H1 (cell line): ENCODE measurements at regions not wholly inside any gene's neighbourhood (a gene's known extent, or its start where the extent isn't known, plus 50 kb on each side); places are given as distances from the start of the nearest gene placed in this dataset.

ENCODE experiments used
- TEAD4 ChIP-seq: IDR thresholded peaks from 2 replicates; pipeline ENCODE4 v1.6.1; 2012; ENCODE audit warnings: low read depth, low read length, inconsistent platforms, mixed read lengths

GRCh38 chr18:10038268-10038667 lies 124.5 kb downstream of the VAPA start (continued):
- TF ChIP-seq TEAD4, result no peak
